Astrocyte of the spinal cord (primary cell): ENCODE measurements at regions not wholly inside any gene's neighbourhood (a gene's known extent, or its start where the extent isn't known, plus 50 kb on each side); places are given as distances from the start of the nearest gene placed in this dataset.

ENCODE experiments used
- DNase-seq: peaks from one replicate; pipeline ENCODE4 v3.0.0; 2011; ENCODE audit warnings: low read depth, low spot score
- H3K4me3 ChIP-seq: 2 replicates; pipeline ENCODE4 v1.5.1; 2011; ENCODE audit warnings: low read depth, mild to moderate bottlenecking, low read length, moderate library complexity
- in situ Hi-C: cut with HindIII; loops from 2 replicates; pipeline ENCODE4 v1.10.0; 2017; ENCODE audit warnings: low sequenced_read_pairs
- TF ChIP-seq, protein P1 (sequence below): IDR thresholded peaks from 2 replicates; pipeline ENCODE4 v1.5.1; 2012; ENCODE audit warnings: low read depth, mild to moderate bottlenecking, low read length, inconsistent platforms

DNA sequence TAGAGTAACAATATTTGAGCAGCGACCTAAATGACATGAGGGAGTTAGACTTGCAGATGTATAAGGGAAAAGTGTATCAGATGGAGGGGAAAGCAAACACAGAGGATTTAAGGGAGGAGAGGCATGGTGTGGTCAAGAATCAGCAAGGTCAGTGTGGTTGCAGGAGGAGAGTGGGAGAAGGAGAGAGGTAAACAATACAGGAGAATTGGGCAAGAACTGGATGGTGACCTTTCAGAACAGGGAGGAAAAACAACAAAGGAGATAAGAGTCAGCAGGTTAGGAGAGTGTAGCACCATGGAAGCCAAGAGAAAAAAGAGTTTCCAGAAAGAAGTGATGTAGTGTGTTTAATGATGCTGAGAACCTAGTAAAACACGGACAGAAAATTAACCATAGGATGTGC, 178.5 kb downstream of the PAPSS1 start:
- H3K4me3 ChIP-seq, result no peak overlapping the region
- in situ Hi-C loops, result no loop called here
- no peak for DNase-seq
- TF ChIP-seq, protein P1, sequence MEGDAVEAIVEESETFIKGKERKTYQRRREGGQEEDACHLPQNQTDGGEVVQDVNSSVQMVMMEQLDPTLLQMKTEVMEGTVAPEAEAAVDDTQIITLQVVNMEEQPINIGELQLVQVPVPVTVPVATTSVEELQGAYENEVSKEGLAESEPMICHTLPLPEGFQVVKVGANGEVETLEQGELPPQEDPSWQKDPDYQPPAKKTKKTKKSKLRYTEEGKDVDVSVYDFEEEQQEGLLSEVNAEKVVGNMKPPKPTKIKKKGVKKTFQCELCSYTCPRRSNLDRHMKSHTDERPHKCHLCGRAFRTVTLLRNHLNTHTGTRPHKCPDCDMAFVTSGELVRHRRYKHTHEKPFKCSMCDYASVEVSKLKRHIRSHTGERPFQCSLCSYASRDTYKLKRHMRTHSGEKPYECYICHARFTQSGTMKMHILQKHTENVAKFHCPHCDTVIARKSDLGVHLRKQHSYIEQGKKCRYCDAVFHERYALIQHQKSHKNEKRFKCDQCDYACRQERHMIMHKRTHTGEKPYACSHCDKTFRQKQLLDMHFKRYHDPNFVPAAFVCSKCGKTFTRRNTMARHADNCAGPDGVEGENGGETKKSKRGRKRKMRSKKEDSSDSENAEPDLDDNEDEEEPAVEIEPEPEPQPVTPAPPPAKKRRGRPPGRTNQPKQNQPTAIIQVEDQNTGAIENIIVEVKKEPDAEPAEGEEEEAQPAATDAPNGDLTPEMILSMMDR, result no peak

DNA sequence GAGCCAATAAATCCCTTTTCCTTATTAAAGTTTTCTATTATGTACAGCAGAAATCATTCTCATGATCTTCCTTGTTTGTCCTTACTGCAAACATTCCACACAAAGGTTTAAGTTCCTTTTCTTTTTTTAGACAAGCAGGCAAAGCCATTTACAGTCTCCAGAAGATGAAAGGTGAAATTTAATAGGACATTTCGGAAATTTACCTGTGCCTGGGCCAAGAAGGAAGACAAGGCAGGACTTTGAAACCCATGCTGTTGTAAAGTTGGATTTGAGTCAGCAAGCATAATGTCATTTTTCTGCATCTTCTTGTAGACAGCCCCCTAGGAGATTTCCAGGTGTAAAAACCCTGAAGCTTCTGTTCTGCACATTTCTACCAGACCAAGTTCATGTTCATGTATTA, 188.1 kb downstream of the PAPSS1 start:
- H3K4me3 ChIP-seq, result no peak overlapping the region
- no peak for DNase-seq
- in situ Hi-C loops, result no loop called here
- TF ChIP-seq, protein P1, result no peak

DNA sequence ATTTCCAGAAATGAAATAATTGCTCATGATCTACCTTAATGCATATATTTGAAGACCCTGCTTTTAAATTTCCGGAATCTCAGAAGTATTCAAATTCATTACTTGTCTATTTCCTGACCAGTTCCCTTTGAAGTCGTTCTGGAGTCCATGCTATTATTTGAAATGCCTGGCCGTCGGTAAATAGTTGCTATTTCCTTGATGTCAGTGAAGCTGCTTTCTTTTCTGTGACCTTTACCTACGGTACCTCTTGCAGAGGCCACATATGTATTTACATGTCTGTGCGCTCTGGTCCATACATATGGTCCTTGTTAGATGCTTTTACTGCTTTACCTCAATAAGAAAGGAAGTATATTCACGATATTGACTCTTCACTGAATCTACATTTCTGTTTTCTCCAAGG, 199.7 kb downstream of the PAPSS1 start:
- in situ Hi-C loops, result no loop called here
- no peak overlapping the region for H3K4me3 ChIP-seq
- no peak for DNase-seq
- TF ChIP-seq, protein P1, result no peak

DNA sequence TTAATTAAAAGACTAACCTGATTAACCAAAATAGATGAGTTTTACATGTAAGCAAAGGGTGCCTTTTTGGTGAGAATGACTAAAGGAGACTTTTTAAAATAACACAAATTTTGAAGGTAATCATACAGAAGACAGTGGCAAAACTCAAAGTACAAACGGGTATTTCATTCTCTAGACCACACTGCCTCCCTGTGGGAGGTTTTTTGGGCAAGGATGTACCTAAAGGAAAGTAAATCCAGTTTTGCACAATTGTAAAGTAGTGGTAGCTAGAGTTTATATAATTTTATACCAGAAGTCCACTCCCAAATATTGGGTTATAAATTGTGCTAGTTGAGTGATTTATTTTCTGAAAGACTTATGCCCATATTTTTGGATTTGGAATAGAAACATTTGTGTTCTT, 201.0 kb downstream of the PAPSS1 start:
- DNase-seq, result peak; percentile 50
- H3K4me3 ChIP-seq, result no peak overlapping the region
- TF ChIP-seq, protein P1, result peak; percentile 53
- in situ Hi-C loops, result no loop called here

DNA sequence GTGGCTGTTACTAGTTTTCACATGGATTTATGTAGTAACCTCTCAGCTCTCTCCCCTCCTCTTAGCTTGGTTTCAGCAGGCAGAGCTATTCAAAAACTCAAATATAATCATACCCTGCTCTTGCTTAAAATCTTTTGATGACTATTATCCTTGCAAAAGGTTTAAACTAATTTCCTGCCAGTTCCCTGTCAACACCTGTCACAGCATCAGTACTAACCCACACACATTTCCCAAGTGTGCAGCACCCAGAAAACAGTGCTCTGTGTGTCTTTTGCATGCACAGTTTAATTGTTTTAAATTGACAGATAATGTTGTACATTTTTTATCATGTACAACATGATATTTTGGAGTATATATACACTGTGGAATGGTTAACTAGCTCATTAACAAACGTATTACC, 202.0 kb downstream of the PAPSS1 start:
- TF ChIP-seq, protein P1, result no peak
- no peak for DNase-seq
- no peak overlapping the region for H3K4me3 ChIP-seq
- in situ Hi-C loops, result no loop called here

DNA sequence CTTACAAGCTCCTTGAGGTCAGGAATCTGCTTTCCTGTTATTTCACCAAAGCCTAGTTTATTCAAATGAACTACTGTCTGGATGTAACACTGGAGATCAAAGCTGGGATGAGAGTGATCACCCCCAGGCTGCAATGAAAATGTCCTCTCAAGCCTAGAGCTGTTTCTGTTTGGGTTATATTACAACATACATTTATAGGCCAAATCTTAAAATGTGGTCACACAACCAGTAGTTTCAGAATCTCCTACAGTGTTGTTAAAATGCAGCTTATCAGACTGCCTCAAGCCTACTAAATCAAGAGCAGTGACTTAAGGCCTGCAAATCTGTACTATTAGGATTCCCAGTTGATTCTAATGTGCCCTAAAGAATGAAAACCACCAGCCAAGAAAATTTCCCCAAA, 207.5 kb downstream of the PAPSS1 start:
- TF ChIP-seq, protein P1, result no peak
- in situ Hi-C loops, result no loop called here
- no peak overlapping the region for H3K4me3 ChIP-seq
- DNase-seq, result no peak

DNA sequence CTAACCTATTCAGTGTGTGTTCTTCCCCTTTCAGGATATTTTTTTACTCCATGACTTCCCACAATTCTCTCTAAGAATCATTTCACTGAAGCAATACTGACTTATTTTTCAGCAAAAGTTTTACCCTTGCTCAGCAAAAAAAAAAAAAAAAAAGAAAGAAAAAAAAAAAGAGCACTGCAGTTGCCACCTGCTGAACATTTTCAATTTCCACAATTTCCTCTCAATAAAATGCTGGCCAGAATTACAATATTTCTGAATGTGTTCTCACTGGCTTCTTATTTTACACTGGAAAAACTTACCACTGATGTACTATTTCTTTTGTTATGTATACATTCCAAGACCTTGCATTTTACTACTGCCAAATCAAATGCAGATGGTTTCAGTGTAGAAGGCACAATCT, 210.4 kb downstream of the PAPSS1 start:
- in situ Hi-C loops, result no loop called here

More for the DNA sequence above, 210.4 kb downstream of the PAPSS1 start:
- TF ChIP-seq, protein P1, result no peak
- no peak for DNase-seq
- no peak overlapping the region for H3K4me3 ChIP-seq
